ENCODE measurements at regions not wholly inside any gene's neighbourhood (a gene's known extent, or its start where the extent isn't known, plus 50 kb on each side); places are given as distances from the start of the nearest gene placed in this dataset.

DNA sequence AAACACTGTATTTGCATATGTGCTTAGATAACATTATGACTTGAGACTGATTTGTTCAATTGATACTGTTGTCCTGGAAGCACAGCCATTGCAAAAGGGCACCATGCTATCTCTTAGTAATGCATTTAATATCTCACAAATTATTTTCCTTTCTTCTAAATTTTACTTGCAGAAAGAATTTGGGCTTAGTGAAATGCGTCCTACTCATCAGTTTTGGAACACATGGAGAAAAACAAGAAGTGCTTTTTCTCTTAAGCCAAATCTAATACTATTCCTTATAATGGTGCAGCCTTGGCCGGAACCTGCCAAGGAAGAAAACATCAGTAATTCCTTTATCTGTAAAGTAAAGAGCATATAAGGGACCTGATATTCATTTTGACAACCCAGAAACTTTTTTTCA is 172.2 kb upstream of the ZNF608 start:
- BruUV-seq (replicated peaks) = no TSS peak
- Histone ChIP-seq H3K4me2 (ENCODE audit: low read length) (peak overlapping the region; percentile 98), H4K20me1 (ENCODE audit: insufficient read depth, low read length) (no peaks in the 10 kb centered on the region), H3K4me3 (ENCODE audit: low read depth, low read length, poor library complexity, severe bottlenecking) (no peak overlapping the region), H3K9me3 (ENCODE audit: low read length) (0 out of 2 replicates have a peak, but pooled peaks cover 3% of the 10 kb centered on the region), H3K27ac (ENCODE audit: low read depth, low read length, poor library complexity, severe bottlenecking) (peak overlapping the region; percentile 88), H3K4me1 (ENCODE audit: insufficient read depth, low read length, poor library complexity, severe bottlenecking) (peaks cover 68% of the 10 kb centered on the region), H2AFZ (ENCODE audit: low read length) (peak overlapping the region; percentile 92), H3K79me2 (ENCODE audit: insufficient read depth, low read depth, low read length) (no peaks in the 10 kb centered on the region), H3K36me3 (ENCODE audit: insufficient read depth, low read length) (no peaks in the 10 kb centered on the region; the same call in 1 of the 2 replicates), H3K9me2 (ENCODE audit: insufficient read depth, low read length) (no peaks in the 10 kb centered on the region)
- DNase-seq (ENCODE audit: low spot score) = no peak
- intact Hi-C loops (cut with micrococcal nuclease; ENCODE audit: unreplicated experiment) = loop anchor here (10.0 kb wide), 1 partner anchor 1696 kb away; no protein-coding TSS in a partner anchor
- TF ChIP-seq EZH2phosphoT487 (IDR thresholded peaks at IDR 0.05; ENCODE audit: borderline replicate concordance, low read depth, low read length) = no peak
- TF ChIP-seq, protein P1, sequence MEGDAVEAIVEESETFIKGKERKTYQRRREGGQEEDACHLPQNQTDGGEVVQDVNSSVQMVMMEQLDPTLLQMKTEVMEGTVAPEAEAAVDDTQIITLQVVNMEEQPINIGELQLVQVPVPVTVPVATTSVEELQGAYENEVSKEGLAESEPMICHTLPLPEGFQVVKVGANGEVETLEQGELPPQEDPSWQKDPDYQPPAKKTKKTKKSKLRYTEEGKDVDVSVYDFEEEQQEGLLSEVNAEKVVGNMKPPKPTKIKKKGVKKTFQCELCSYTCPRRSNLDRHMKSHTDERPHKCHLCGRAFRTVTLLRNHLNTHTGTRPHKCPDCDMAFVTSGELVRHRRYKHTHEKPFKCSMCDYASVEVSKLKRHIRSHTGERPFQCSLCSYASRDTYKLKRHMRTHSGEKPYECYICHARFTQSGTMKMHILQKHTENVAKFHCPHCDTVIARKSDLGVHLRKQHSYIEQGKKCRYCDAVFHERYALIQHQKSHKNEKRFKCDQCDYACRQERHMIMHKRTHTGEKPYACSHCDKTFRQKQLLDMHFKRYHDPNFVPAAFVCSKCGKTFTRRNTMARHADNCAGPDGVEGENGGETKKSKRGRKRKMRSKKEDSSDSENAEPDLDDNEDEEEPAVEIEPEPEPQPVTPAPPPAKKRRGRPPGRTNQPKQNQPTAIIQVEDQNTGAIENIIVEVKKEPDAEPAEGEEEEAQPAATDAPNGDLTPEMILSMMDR (conservative IDR thresholded peaks at IDR 0.05; ENCODE audit: low read length) = no peak
- ChIA-PET CTCF (ENCODE audit: unreplicated experiment) (no interaction called here), POLR2A (no interaction called here)

DNA sequence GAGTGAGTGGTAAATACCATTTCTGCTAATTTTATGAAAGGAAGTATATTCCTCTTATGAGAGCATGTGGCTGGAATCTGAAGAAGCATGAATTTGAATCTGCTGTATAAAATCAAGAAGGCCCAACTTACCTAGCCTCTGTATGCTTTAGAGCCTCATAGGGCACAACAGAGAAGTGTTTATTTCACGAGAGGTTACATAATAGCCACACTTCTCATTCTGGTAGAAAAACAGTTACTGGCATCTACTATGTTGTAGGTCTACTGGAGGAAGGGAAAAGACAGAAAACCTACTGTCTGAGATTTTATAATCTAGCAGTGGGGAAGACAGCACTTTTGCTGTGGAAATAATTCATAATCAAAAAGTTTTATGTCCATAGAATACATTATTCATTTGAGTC is 172.6 kb upstream of the ZNF608 start:
- no peak overlapping the region for H3K4me3 ChIP-seq (ENCODE audit: low read depth, low read length, poor library complexity, severe bottlenecking)
- peak overlapping the region; percentile 92 for H2AFZ ChIP-seq (ENCODE audit: low read length)
- no peaks in the 10 kb centered on the region for H3K9me3 ChIP-seq (ENCODE audit: low read length)
- CTCF ChIA-PET (ENCODE audit: unreplicated experiment) = interaction anchor here (1.0 kb wide), 1 partner anchor 10 kb away, joined by 3 read pairs; no protein-coding TSS in a partner anchor
- peak overlapping the region; percentile 98 for H3K4me2 ChIP-seq (ENCODE audit: low read length)
- DNase-seq (ENCODE audit: low spot score) = no peak
- no peaks in the 10 kb centered on the region for H4K20me1 ChIP-seq (ENCODE audit: insufficient read depth, low read length)
- H3K36me3 ChIP-seq (ENCODE audit: insufficient read depth, low read length) = no peaks in the 10 kb centered on the region; the same call in 1 of the 2 replicates
- TF ChIP-seq EZH2phosphoT487 (IDR thresholded peaks at IDR 0.05; ENCODE audit: borderline replicate concordance, low read depth, low read length) = no peak
- TF ChIP-seq, protein P1 (conservative IDR thresholded peaks at IDR 0.05; ENCODE audit: low read length) = no peak
- intact Hi-C loops (cut with micrococcal nuclease; ENCODE audit: unreplicated experiment) = loop anchor here (10.0 kb wide), 1 partner anchor 1696 kb away; no protein-coding TSS in a partner anchor
- peaks cover 70% of the 10 kb centered on the region for H3K4me1 ChIP-seq (ENCODE audit: insufficient read depth, low read length, poor library complexity, severe bottlenecking)
- peak overlapping the region; percentile 88 for H3K27ac ChIP-seq (ENCODE audit: low read depth, low read length, poor library complexity, severe bottlenecking)
- no TSS peak for BruUV-seq (replicated peaks)
- no peaks in the 10 kb centered on the region for H3K79me2 ChIP-seq (ENCODE audit: insufficient read depth, low read depth, low read length)
- POLR2A ChIA-PET = interaction anchor here (0.7 to 2.6 kb wide), 8 partner anchors 11 to 252 kb away, joined by 3 to 30 read pairs (median 4); no protein-coding TSS in a partner anchor
- H3K9me2 ChIP-seq (ENCODE audit: insufficient read depth, low read length) = no peaks in the 10 kb centered on the region
